Neural cell (in vitro differentiated cells): ENCODE measurements at regions not wholly inside any gene's neighbourhood (a gene's known extent, or its start where the extent isn't known, plus 50 kb on each side); places are given as distances from the start of the nearest gene placed in this dataset.

Experiments
- H2AFZ ChIP-seq: fragments of 200-600, 300-800 bp; sonication (generic), shearing (Covaris generic); 2 replicates; pipeline ENCODE4 v1.6.0; 2014; ENCODE audit warnings: low read depth, mild to moderate bottlenecking, antibody characterized with exemption, low read length, moderate library complexity
- H3F3A ChIP-seq: fragments of 200-600 bp; shearing (Covaris generic); 2 replicates; pipeline ENCODE4 v1.6.1; 2016; ENCODE audit warnings: mild to moderate bottlenecking, moderate library complexity, mixed read lengths, antibody characterized with exemption, low read length; ENCODE audit not compliant: insufficient read depth, poor library complexity, severe bottlenecking
- H3K27ac ChIP-seq: fragments of 200-600, 300-800 bp; sonication (generic), shearing (Covaris generic); 2 replicates; pipeline ENCODE4 v1.5.1; 2014; ENCODE audit warnings: mild to moderate bottlenecking, low read length, moderate library complexity
- H3K27me3 ChIP-seq: fragments of 300-800, 200-600 bp; sonication (generic), shearing (Covaris generic); 2 replicates; pipeline ENCODE4 v1.6.0; 2014; ENCODE audit warnings: mild to moderate bottlenecking, low read depth, low read length, moderate library complexity; ENCODE audit not compliant: insufficient read depth
- H3K36me3 ChIP-seq: fragments of 300-800, 200-600 bp; sonication (generic), shearing (Covaris generic); 2 replicates; pipeline ENCODE4 v1.5.1; 2014; ENCODE audit warnings: mild to moderate bottlenecking, antibody characterized with exemption, low read length, moderate library complexity; ENCODE audit not compliant: insufficient read depth
- H3K4me2 ChIP-seq: fragments of 300-800, 200-600 bp; sonication (generic), shearing (Covaris generic); 2 replicates; pipeline ENCODE4 v1.6.0; 2014; ENCODE audit warnings: mild to moderate bottlenecking, low read length
- H3K4me3 ChIP-seq: fragments of 300-800, 200-600 bp; sonication (generic), shearing (Covaris generic); 2 replicates; pipeline ENCODE4 v1.5.1; 2014; ENCODE audit warnings: mild to moderate bottlenecking, low read length, moderate library complexity
- H3K79me2 ChIP-seq: fragments of 200-600 bp; shearing (Covaris generic); replicated peaks from 2 replicates; pipeline ENCODE4 v1.6.0; 2014; ENCODE audit warnings: mild to moderate bottlenecking, low read length, moderate library complexity; ENCODE audit not compliant: insufficient read depth
- H3K9ac ChIP-seq: fragments of 300-800, 200-600 bp; sonication (generic), shearing (Covaris generic); 2 replicates; pipeline ENCODE4 v1.6.1; 2016; ENCODE audit warnings: mild to moderate bottlenecking, low read length, mixed read lengths
- H3K9me2 ChIP-seq: fragments of 200-600 bp; shearing (Covaris generic); 2 replicates; pipeline ENCODE4 v1.6.1; 2016; ENCODE audit warnings: mild to moderate bottlenecking, low read length, mixed read lengths; ENCODE audit not compliant: insufficient read depth
- H3K9me3 ChIP-seq: fragments of 200-600, 300-800 bp; sonication (generic), shearing (Covaris generic); 2 replicates; pipeline ENCODE4 v1.6.1; 2016; ENCODE audit warnings: mild to moderate bottlenecking, mixed run types, low read length, moderate library complexity, mixed read lengths
- H4K20me1 ChIP-seq: fragments of 200-600 bp; shearing (Covaris generic); 2 replicates; pipeline ENCODE4 v1.6.1; 2016; ENCODE audit warnings: mild to moderate bottlenecking, mixed run types; ENCODE audit not compliant: insufficient read depth
- CTCF ChIP-seq: fragments of 450-650 bp; IDR thresholded peaks from 2 replicates; pipeline ENCODE4 v1.5.1; 2014; ENCODE audit warnings: antibody characterized with exemption, mild to moderate bottlenecking, moderate library complexity; ENCODE audit not compliant: poor library complexity, severe bottlenecking
- EP300 ChIP-seq: fragments of 450-650 bp; conservative IDR thresholded peaks from 2 replicates; pipeline ENCODE4 v1.6.1; 2014; ENCODE audit warnings: antibody characterized with exemption, mild to moderate bottlenecking, moderate library complexity; ENCODE audit not compliant: poor library complexity, severe bottlenecking
- EZH2 ChIP-seq: fragments of 200-600, 300-800 bp; shearing (Covaris generic), sonication (generic); IDR thresholded peaks from 2 replicates; pipeline ENCODE4 v1.6.1; 2014; ENCODE audit warnings: antibody characterized with exemption, low read length, borderline replicate concordance, mild to moderate bottlenecking; ENCODE audit not compliant: insufficient read depth, poor library complexity, severe bottlenecking
- MXI1 ChIP-seq: fragments of 450-650 bp; conservative IDR thresholded peaks from 2 replicates; pipeline ENCODE4 v1.6.1; 2014; ENCODE audit warnings: antibody characterized with exemption, mild to moderate bottlenecking; ENCODE audit not compliant: poor library complexity, severe bottlenecking
- POLR2AphosphoS5 ChIP-seq: IDR thresholded peaks from 2 replicates; pipeline ENCODE4 v1.6.1; 2012
- RAD21 ChIP-seq: fragments of 450-650 bp; conservative IDR thresholded peaks from 2 replicates; pipeline ENCODE4 v1.6.1; 2014; ENCODE audit warnings: antibody characterized with exemption, mild to moderate bottlenecking, moderate library complexity
- REST ChIP-seq: IDR thresholded peaks from 2 replicates; pipeline ENCODE4 v1.6.1; 2012; ENCODE audit warnings: borderline replicate concordance
- SMC3 ChIP-seq: fragments of 450-650 bp; conservative IDR thresholded peaks from 2 replicates; pipeline ENCODE4 v1.6.1; 2014; ENCODE audit warnings: antibody characterized with exemption, mild to moderate bottlenecking, moderate library complexity; ENCODE audit not compliant: poor library complexity
- TAF1 ChIP-seq: IDR thresholded peaks from 2 replicates; pipeline ENCODE4 v1.6.1; 2012; ENCODE audit warnings: low read depth

- H2AFZ ChIP-seq = no peak overlapping the region
- TF ChIP-seq MXI1 (no peak), REST (no peak), SMC3 (no peak), EP300 (no peak), RAD21 (no peak), POLR2AphosphoS5 (no peak), EZH2 (no peak), TAF1 (no peak), CTCF (no peak)
- H3K9me2 ChIP-seq = no peaks in the 10 kb centered on the region
- no peak overlapping the region for H3K27ac ChIP-seq
- H3K36me3 ChIP-seq = no peaks in the 10 kb centered on the region
- H3K27me3 ChIP-seq = no peaks in the 10 kb centered on the region
- H4K20me1 ChIP-seq = no peaks in the 10 kb centered on the region
- no peak overlapping the region for H3K4me3 ChIP-seq
- no peak overlapping the region for H3K4me2 ChIP-seq
- H3K9me3 ChIP-seq = no peaks in the 10 kb centered on the region
- no peaks in the 10 kb centered on the region for H3F3A ChIP-seq
- H3K79me2 ChIP-seq = no peaks in the 10 kb centered on the region
- no peak overlapping the region for H3K9ac ChIP-seq
These were observed 326.9 kb downstream of the LPIN1 start for GRCh38 chr2:12073217-12073852.

- Histone ChIP-seq H3K9ac (no peak overlapping the region), H3K27me3 (no peaks in the 10 kb centered on the region), H3K79me2 (no peaks in the 10 kb centered on the region), H3F3A (no peaks in the 10 kb centered on the region), H3K27ac (no peak overlapping the region), H3K36me3 (no peaks in the 10 kb centered on the region), H3K4me3 (no peak overlapping the region), H3K9me3 (no peaks in the 10 kb centered on the region), H3K9me2 (no peaks in the 10 kb centered on the region), H4K20me1 (no peaks in the 10 kb centered on the region), H3K4me2 (no peak overlapping the region), H2AFZ (no peak overlapping the region)
- no peak for TF ChIP-seq TAF1
- TF ChIP-seq SMC3 = no peak
- TF ChIP-seq RAD21 = no peak
- no peak for TF ChIP-seq MXI1
- TF ChIP-seq CTCF = no peak
- TF ChIP-seq EP300 = no peak
- no peak for TF ChIP-seq EZH2
- TF ChIP-seq POLR2AphosphoS5 = no peak
- TF ChIP-seq REST = no peak
These were observed 327.9 kb downstream of the LPIN1 start for GRCh38 chr2:12074126-12074844.
